HepG2 (cell line): ENCODE measurements at regions not wholly inside any gene's neighbourhood (a gene's known extent, or its start where the extent isn't known, plus 50 kb on each side); places are given as distances from the start of the nearest gene placed in this dataset.

Source experiments
- ARID3A ChIP-seq: IDR thresholded peaks from 2 replicates; pipeline ENCODE4 v1.6.1; 2012; ENCODE audit warnings: low read depth, low read length, improper control_type of control experiment
- CREBL2 ChIP-seq: sonication (generic); formaldehyde crosslinking; IDR thresholded peaks from 2 replicates; pipeline ENCODE4 v1.8.1; 2023; ENCODE audit warnings: missing genetic modification reagents, mild to moderate bottlenecking, borderline replicate concordance
- FOXM1 ChIP-seq: sonication (generic); formaldehyde crosslinking; IDR thresholded peaks from 2 replicates; pipeline ENCODE4 v1.5.0; 2020; ENCODE audit warnings: missing genetic modification reagents
- MLXIP ChIP-seq: sonication (generic); formaldehyde crosslinking; IDR thresholded peaks from 2 replicates; pipeline ENCODE4 v1.9.0; 2021; ENCODE audit warnings: missing genetic modification reagents, borderline replicate concordance
- PAXIP1 ChIP-seq: sonication (generic); formaldehyde crosslinking; conservative IDR thresholded peaks from 2 replicates; pipeline ENCODE4 v1.4.0; 2020; ENCODE audit warnings: mild to moderate bottlenecking, missing genetic modification reagents, moderate library complexity
- PLRG1 ChIP-seq: fragments of 450-650 bp; conservative IDR thresholded peaks from 2 replicates; pipeline ENCODE4 v1.6.1; 2016
- RXRB ChIP-seq: IDR thresholded peaks from 2 replicates; pipeline ENCODE4 v1.6.1; 2016; ENCODE audit warnings: borderline replicate concordance, missing genetic modification reagents, missing compliant biosample characterization
- STAT6 ChIP-seq: sonication (generic); formaldehyde crosslinking; IDR thresholded peaks from 2 replicates; pipeline ENCODE4 v1.4.0; 2020; ENCODE audit warnings: missing genetic modification reagents, mild to moderate bottlenecking, borderline replicate concordance
- TCF7 ChIP-seq: sonication (generic); IDR thresholded peaks from 2 replicates; pipeline ENCODE4 v1.6.1; 2016; ENCODE audit warnings: antibody characterized with exemption, low read depth
- ZBTB1 ChIP-seq: sonication (generic); formaldehyde crosslinking; IDR thresholded peaks from 2 replicates; pipeline ENCODE4 v1.4.0; 2020; ENCODE audit warnings: missing genetic modification reagents, borderline replicate concordance
- ZFP90 ChIP-seq: sonication (generic); formaldehyde crosslinking; IDR thresholded peaks from 2 replicates; pipeline ENCODE4 v1.8.0; 2022; ENCODE audit warnings: missing genetic modification reagents, mild to moderate bottlenecking, inconsistent platforms, borderline replicate concordance
- ZNF446 ChIP-seq: sonication (generic); formaldehyde crosslinking; IDR thresholded peaks from 2 replicates; pipeline ENCODE4 v1.5.0; 2020; ENCODE audit warnings: mild to moderate bottlenecking, missing genetic modification reagents
- ZNF510 ChIP-seq: sonication (generic); formaldehyde crosslinking; IDR thresholded peaks from 2 replicates; pipeline ENCODE4 v1.4.0; 2020; ENCODE audit warnings: low read depth, mild to moderate bottlenecking, missing genetic modification reagents
- ZNF547 ChIP-seq: sonication (generic); formaldehyde crosslinking; IDR thresholded peaks from 2 replicates; pipeline ENCODE4 v1.5.1; 2020; ENCODE audit warnings: mild to moderate bottlenecking, missing genetic modification reagents
- ZNF766 ChIP-seq: sonication (generic); formaldehyde crosslinking; IDR thresholded peaks from 2 replicates; pipeline ENCODE4 v1.5.0; 2020; ENCODE audit warnings: missing genetic modification reagents, borderline replicate concordance

GRCh38 chr5:98504505-98504904, 269.0 kb upstream of the RGMB start (continued):
- TF ChIP-seq PAXIP1: 0 out of 2 replicates have a peak, but pooled peaks have one; percentile 23
- TF ChIP-seq RXRB (CRISPR knock-in tag): no peak
- TF ChIP-seq MLXIP (CRISPR knock-in tag): no peak
- TF ChIP-seq ARID3A: 0 out of 2 replicates have a peak, but pooled peaks have one; percentile 27
- no peak for TF ChIP-seq FOXM1 (CRISPR knock-in tag)
- no peak for TF ChIP-seq ZNF547
- no peak for TF ChIP-seq ZFP90 (CRISPR knock-in tag)
- TF ChIP-seq ZNF510: no peak
- TF ChIP-seq ZNF766: no peak
- 0 out of 2 replicates have a peak, but pooled peaks have one; percentile 34 for TF ChIP-seq TCF7
- no peak for TF ChIP-seq PLRG1
- no peak for TF ChIP-seq ZNF446 (CRISPR knock-in tag)
- no peak for TF ChIP-seq STAT6 (CRISPR knock-in tag)
- TF ChIP-seq ZBTB1 (CRISPR knock-in tag): no peak
- no peak for TF ChIP-seq CREBL2 (CRISPR knock-in tag)
